ENCODE measurements at regions not wholly inside any gene's neighbourhood (a gene's known extent, or its start where the extent isn't known, plus 50 kb on each side); places are given as distances from the start of the nearest gene placed in this dataset.
"Not testable (repeated sequence)": the region's sequence is repeated elsewhere in the genome, so short reads cannot be mapped to it uniquely, and the experiment has no call there.

DNA sequence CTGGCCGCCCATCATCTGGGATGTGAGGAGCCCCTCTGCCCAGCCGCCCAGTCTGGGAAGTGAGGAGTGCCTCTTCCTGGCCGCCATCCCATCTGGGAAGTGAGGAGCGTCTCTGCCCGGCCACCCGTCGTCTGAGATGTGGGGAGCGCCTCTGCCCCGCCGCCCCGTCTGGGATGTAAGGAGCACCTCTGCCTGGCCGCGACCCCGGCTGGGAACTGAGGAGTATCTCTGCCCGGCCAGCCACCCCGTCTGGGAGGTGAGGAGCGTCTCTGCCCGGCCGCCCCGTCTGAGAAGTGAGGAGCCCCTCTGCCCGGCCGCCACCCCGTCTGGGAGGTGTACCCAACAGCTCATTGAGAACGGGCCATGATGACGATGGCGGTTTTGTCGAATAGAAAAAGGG lies 211.4 kb downstream of the ANAPC1 start:
- TF ChIP-seq EZH2 (IDR thresholded peaks at IDR 0.05; ENCODE audit: borderline replicate concordance); EZH2phosphoT487 (IDR thresholded peaks at IDR 0.05; ENCODE audit: low read depth, severe bottlenecking, unreplicated experiment); CTCF (IDR thresholded peaks at IDR 0.05; ENCODE audit: poor library complexity): not testable (repeated sequence)
